MM.1S (cell line): ENCODE measurements at regions not wholly inside any gene's neighbourhood (a gene's known extent, or its start where the extent isn't known, plus 50 kb on each side); places are given as distances from the start of the nearest gene placed in this dataset.

Experiments
- CTCF ChIP-seq: fragments of 300-600 bp; sonication (generic); IDR thresholded peaks from 2 replicates; pipeline ENCODE4 v1.5.1; 2016; ENCODE audit warnings: antibody characterized with exemption, low read length, mixed read lengths
- EZH2phosphoT487 ChIP-seq: fragments of 300-600 bp; sonication (generic); IDR thresholded peaks from 2 replicates; pipeline ENCODE4 v1.6.1; 2018; ENCODE audit warnings: antibody characterized with exemption, low read length

GRCh38 chrX:95835223-95835622 lies 849.4 kb upstream of the DIAPH2 start:
- TF ChIP-seq CTCF = no peak
- TF ChIP-seq EZH2phosphoT487 = no peak
